ENCODE measurements at regions not wholly inside any gene's neighbourhood (a gene's known extent, or its start where the extent isn't known, plus 50 kb on each side); places are given as distances from the start of the nearest gene placed in this dataset.

DNA sequence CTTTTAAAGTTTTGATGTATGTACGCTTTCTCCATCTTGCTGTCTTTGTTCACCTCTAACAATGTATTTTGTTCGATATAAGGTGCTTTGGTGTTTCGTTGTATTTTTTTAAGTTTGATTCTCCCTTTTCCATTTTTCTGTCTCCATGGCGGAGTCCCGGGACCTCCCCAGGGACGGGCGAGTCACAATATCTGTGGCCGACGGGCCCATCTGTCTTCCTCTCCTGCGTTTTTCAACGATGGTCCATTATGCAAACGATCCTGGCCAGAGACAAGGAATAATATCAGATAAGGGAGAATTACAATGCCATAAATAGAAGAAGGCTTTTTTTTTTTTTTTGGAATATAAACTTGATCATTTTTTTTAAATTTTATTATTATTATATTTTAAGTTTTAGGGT is 112.3 kb upstream of the SHOX start:
- Histone ChIP-seq H3K4me2 (ENCODE audit: low read length, poor library complexity, severe bottlenecking) (no peak overlapping the region), H3K18ac (ENCODE audit: low read depth in 1 of 2, low read length in 2 of 2) (no peak overlapping the region), H2BK5ac (ENCODE audit: low read depth, low read length, poor library complexity, severe bottlenecking) (no peak overlapping the region), H2BK120ac (ENCODE audit: low read depth, low read length) (no peak overlapping the region), H2AK5ac (ENCODE audit: low read length, severe bottlenecking) (no peak overlapping the region), H3K9ac (ENCODE audit: low read length) (no peak overlapping the region), H4K91ac (ENCODE audit: low read length) (no peak overlapping the region), H2BK12ac (ENCODE audit: low read length in 2 of 2) (no peak overlapping the region), H4K8ac (ENCODE audit: low read length) (no peak overlapping the region), H3K23ac (ENCODE audit: low read length in 2 of 2) (no peak overlapping the region), H3K4me1 (ENCODE audit: control insufficient read depth, insufficient read depth, low read depth, low read length) (no peaks in the 10 kb centered on the region), H3K4ac (ENCODE audit: low read depth in 1 of 2, low read length in 2 of 2) (no peak overlapping the region), H3K14ac (ENCODE audit: low read length in 2 of 2) (no peak overlapping the region), H2AFZ (ENCODE audit: low read depth, low read length) (no peak overlapping the region), H3K27ac (ENCODE audit: low read length, poor library complexity, severe bottlenecking) (no peak overlapping the region), H3K36me3 (ENCODE audit: control insufficient read depth in 1 of 2, insufficient read depth in 2 of 2, low read depth in 1 of 2, low read length in 2 of 2) (no peaks in the 10 kb centered on the region), H3K4me3 (ENCODE audit: insufficient read depth in 1 of 2, low read depth in 1 of 2, low read length in 2 of 2) (no peak overlapping the region), H3K9me3 (ENCODE audit: control insufficient read depth, low read length) (no peaks in the 10 kb centered on the region), H2BK15ac (ENCODE audit: low read depth, poor library complexity, severe bottlenecking) (no peak overlapping the region), H3K79me1 (replicated peaks; ENCODE audit: low read length, poor library complexity, severe bottlenecking) (no peaks in the 10 kb centered on the region), H3K27me3 (ENCODE audit: control insufficient read depth in 1 of 2, insufficient read depth in 1 of 2, low read length in 2 of 2) (peaks cover 0 to 6% of the 10 kb centered on the region in 2 experiments)
- 83% methylated on average over 9 of the region's 12 CpGs for WGBS
- DNase-seq, result no peak

DNA sequence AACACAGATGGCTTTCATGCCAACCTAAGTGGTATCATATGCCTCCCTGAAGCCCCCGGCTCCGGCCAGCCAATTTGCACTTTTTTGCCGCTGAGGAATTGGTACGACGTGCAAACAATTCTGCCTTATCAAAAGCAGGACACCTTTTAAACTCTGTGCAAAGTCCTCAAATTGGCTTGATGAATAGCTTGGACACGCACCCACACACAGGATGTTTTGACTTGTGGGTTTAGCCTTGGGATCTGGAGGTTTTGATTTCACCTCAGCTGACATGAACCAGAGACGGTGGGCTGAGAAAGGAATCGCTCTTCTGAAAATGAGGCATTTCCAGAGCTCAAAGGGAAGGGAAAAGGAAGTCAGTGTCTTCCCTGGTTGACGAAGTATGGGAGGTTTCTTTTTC is 110.8 kb upstream of the SHOX start:
- Histone ChIP-seq H2BK5ac (ENCODE audit: low read depth, low read length, poor library complexity, severe bottlenecking) (no peak overlapping the region), H3K23ac (ENCODE audit: low read length in 2 of 2) (no peak overlapping the region), H4K91ac (ENCODE audit: low read length) (no peak overlapping the region), H3K27ac (ENCODE audit: low read length, poor library complexity, severe bottlenecking) (no peak overlapping the region), H2BK15ac (ENCODE audit: low read depth, poor library complexity, severe bottlenecking) (no peak overlapping the region), H2BK120ac (ENCODE audit: low read depth, low read length) (no peak overlapping the region), H3K14ac (ENCODE audit: low read length in 2 of 2) (no peak overlapping the region), H2AK5ac (ENCODE audit: low read length, severe bottlenecking) (no peak overlapping the region), H3K9me3 (ENCODE audit: control insufficient read depth, low read length) (no peaks in the 10 kb centered on the region), H3K27me3 (ENCODE audit: control insufficient read depth in 1 of 2, insufficient read depth in 1 of 2, low read length in 2 of 2) (peaks cover 0 to 6% of the 10 kb centered on the region in 2 experiments), H3K4me2 (ENCODE audit: low read length, poor library complexity, severe bottlenecking) (no peak overlapping the region), H2BK12ac (ENCODE audit: low read length in 2 of 2) (no peak overlapping the region), H3K9ac (ENCODE audit: low read length) (no peak overlapping the region), H2AFZ (ENCODE audit: low read depth, low read length) (no peak overlapping the region), H3K18ac (ENCODE audit: low read depth in 1 of 2, low read length in 2 of 2) (no peak overlapping the region), H4K8ac (ENCODE audit: low read length) (no peak overlapping the region), H3K4me3 (ENCODE audit: insufficient read depth in 1 of 2, low read depth in 1 of 2, low read length in 2 of 2) (no peak overlapping the region), H3K36me3 (ENCODE audit: control insufficient read depth in 1 of 2, insufficient read depth in 2 of 2, low read depth in 1 of 2, low read length in 2 of 2) (no peaks in the 10 kb centered on the region), H3K4ac (ENCODE audit: low read depth in 1 of 2, low read length in 2 of 2) (no peak overlapping the region), H3K4me1 (ENCODE audit: control insufficient read depth, insufficient read depth, low read depth, low read length) (no peaks in the 10 kb centered on the region), H3K79me1 (replicated peaks; ENCODE audit: low read length, poor library complexity, severe bottlenecking) (no peaks in the 10 kb centered on the region)
- DNase-seq, result no peak
- WGBS, result 42% methylated on average over 9 of the region's 9 CpGs

DNA sequence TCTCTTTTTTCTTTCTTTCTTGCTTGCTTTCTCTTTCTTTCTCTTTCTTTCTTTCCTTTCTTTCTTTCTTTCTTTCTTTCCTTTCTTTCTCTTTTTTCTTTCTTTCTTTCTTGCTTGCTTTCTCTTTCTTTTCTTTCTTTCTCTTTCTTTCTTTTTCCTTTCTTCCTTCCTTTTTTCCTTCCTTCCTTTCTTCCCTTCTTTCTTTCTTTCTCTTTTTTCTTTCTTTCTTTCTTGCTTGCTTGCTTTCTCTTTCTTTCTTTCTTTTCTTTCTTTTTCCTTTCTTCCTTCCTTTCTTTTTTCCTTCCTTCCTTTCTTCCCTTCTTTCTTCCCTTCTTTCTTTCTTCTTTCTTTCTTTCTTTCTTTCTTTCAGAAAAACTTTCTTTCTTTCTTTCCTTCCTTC is 108.1 kb upstream of the SHOX start:
- Histone ChIP-seq H3K14ac (ENCODE audit: low read length in 2 of 2) (no peak overlapping the region), H3K4me2 (ENCODE audit: low read length, poor library complexity, severe bottlenecking) (no peak overlapping the region), H3K23ac (ENCODE audit: low read length in 2 of 2) (no peak overlapping the region), H2BK5ac (ENCODE audit: low read depth, low read length, poor library complexity, severe bottlenecking) (no peak overlapping the region), H3K18ac (ENCODE audit: low read depth in 1 of 2, low read length in 2 of 2) (no peak overlapping the region), H2AFZ (ENCODE audit: low read depth, low read length) (no peak overlapping the region), H2AK5ac (ENCODE audit: low read length, severe bottlenecking) (no peak overlapping the region), H3K4me1 (ENCODE audit: control insufficient read depth, insufficient read depth, low read depth, low read length) (no peaks in the 10 kb centered on the region), H4K91ac (ENCODE audit: low read length) (no peak overlapping the region), H3K36me3 (ENCODE audit: control insufficient read depth in 1 of 2, insufficient read depth in 2 of 2, low read depth in 1 of 2, low read length in 2 of 2) (no peaks in the 10 kb centered on the region), H3K27ac (ENCODE audit: low read length, poor library complexity, severe bottlenecking) (no peak overlapping the region), H3K79me1 (replicated peaks; ENCODE audit: low read length, poor library complexity, severe bottlenecking) (no peaks in the 10 kb centered on the region), H3K4ac (ENCODE audit: low read depth in 1 of 2, low read length in 2 of 2) (no peak overlapping the region), H3K4me3 (ENCODE audit: insufficient read depth in 1 of 2, low read depth in 1 of 2, low read length in 2 of 2) (no peak overlapping the region), H3K9me3 (ENCODE audit: control insufficient read depth, low read length) (peaks cover 8% of the 10 kb centered on the region), H3K9ac (ENCODE audit: low read length) (no peak overlapping the region), H2BK120ac (ENCODE audit: low read depth, low read length) (no peak overlapping the region), H2BK15ac (ENCODE audit: low read depth, poor library complexity, severe bottlenecking) (no peak overlapping the region), H4K8ac (ENCODE audit: low read length) (no peak overlapping the region), H3K27me3 (ENCODE audit: control insufficient read depth in 1 of 2, insufficient read depth in 1 of 2, low read length in 2 of 2) (no peaks in the 10 kb centered on the region), H2BK12ac (ENCODE audit: low read length in 2 of 2) (no peak overlapping the region)
- no peak for DNase-seq

DNA sequence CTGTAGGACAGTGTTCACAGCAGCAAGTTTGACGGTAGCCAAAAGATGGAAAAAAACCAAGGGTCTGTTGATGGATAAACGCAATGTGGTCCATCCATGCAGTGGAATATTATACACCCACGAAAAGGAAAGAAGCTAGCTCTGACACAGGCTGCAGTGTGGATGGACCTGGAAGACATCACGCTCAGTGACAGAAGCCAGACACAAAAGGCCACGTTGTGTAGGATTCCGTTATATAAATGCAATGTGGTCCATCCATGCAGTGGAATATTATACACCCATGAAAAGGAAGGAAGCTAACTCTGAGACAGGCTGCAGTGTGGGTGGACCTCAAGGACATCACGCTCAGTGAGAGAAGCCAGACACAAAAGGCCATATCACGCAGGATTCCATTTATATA is 105.5 kb upstream of the SHOX start:
- Histone ChIP-seq H3K4me1 (ENCODE audit: control insufficient read depth, insufficient read depth, low read depth, low read length) (no peaks in the 10 kb centered on the region), H3K18ac (ENCODE audit: low read depth in 1 of 2, low read length in 2 of 2) (no peak overlapping the region), H2AFZ (ENCODE audit: low read depth, low read length) (no peak overlapping the region), H3K79me1 (replicated peaks; ENCODE audit: low read length, poor library complexity, severe bottlenecking) (no peaks in the 10 kb centered on the region), H3K23ac (ENCODE audit: low read length in 2 of 2) (no peak overlapping the region), H2AK5ac (ENCODE audit: low read length, severe bottlenecking) (no peak overlapping the region), H4K91ac (ENCODE audit: low read length) (no peak overlapping the region), H3K4me2 (ENCODE audit: low read length, poor library complexity, severe bottlenecking) (no peak overlapping the region), H2BK120ac (ENCODE audit: low read depth, low read length) (no peak overlapping the region), H2BK5ac (ENCODE audit: low read depth, low read length, poor library complexity, severe bottlenecking) (no peak overlapping the region), H3K4ac (ENCODE audit: low read depth in 1 of 2, low read length in 2 of 2) (no peak overlapping the region), H3K14ac (ENCODE audit: low read length in 2 of 2) (no peak overlapping the region), H3K4me3 (ENCODE audit: insufficient read depth in 1 of 2, low read depth in 1 of 2, low read length in 2 of 2) (no peak overlapping the region), H4K8ac (ENCODE audit: low read length) (no peak overlapping the region), H3K9me3 (ENCODE audit: control insufficient read depth, low read length) (peaks cover 8% of the 10 kb centered on the region), H3K36me3 (ENCODE audit: control insufficient read depth in 1 of 2, insufficient read depth in 2 of 2, low read depth in 1 of 2, low read length in 2 of 2) (no peaks in the 10 kb centered on the region), H3K27ac (ENCODE audit: low read length, poor library complexity, severe bottlenecking) (no peak overlapping the region), H2BK15ac (ENCODE audit: low read depth, poor library complexity, severe bottlenecking) (no peak overlapping the region), H3K27me3 (ENCODE audit: control insufficient read depth in 1 of 2, insufficient read depth in 1 of 2, low read length in 2 of 2) (no peaks in the 10 kb centered on the region), H2BK12ac (ENCODE audit: low read length in 2 of 2) (no peak overlapping the region), H3K9ac (ENCODE audit: low read length) (no peak overlapping the region)
- WGBS, result 88% methylated on average over 8 of the region's 8 CpGs
- DNase-seq, result no peak

Data from mesenchymal stem cell (in vitro differentiated cells and primary cell).